SK-N-MC (cell line): ENCODE measurements at regions not wholly inside any gene's neighbourhood (a gene's known extent, or its start where the extent isn't known, plus 50 kb on each side); places are given as distances from the start of the nearest gene placed in this dataset.

Experiments
- EZH2 ChIP-seq: fragments of 200-600 bp; sonication (generic); IDR thresholded peaks from one replicate; pipeline ENCODE4 v1.6.1; 2017; ENCODE audit warnings: antibody characterized with exemption
- FOXP2 ChIP-seq: optimal IDR thresholded peaks from 2 replicates; pipeline ENCODE3; 2011; ENCODE audit warnings: mild to moderate bottlenecking, moderate library complexity; ENCODE audit not compliant: insufficient read depth; ENCODE audit errors: extremely low read length, control extremely low read depth
- POLR2AphosphoS5 ChIP-seq: IDR thresholded peaks from 2 replicates; pipeline ENCODE4 v1.6.1; 2012; ENCODE audit warnings: mild to moderate bottlenecking, low read depth, low read length, borderline replicate concordance

- TF ChIP-seq FOXP2 (no peak), POLR2AphosphoS5 (no peak), EZH2 (no peak)
These were observed 91.1 kb downstream of the NIBAN1 start for GRCh38 chr1:184882957-184883815.
